Fibroblast of villous mesenchyme (primary cell): ENCODE measurements at regions not wholly inside any gene's neighbourhood (a gene's known extent, or its start where the extent isn't known, plus 50 kb on each side); places are given as distances from the start of the nearest gene placed in this dataset.
"Not testable (repeated sequence)": the region's sequence is repeated elsewhere in the genome, so short reads cannot be mapped to it uniquely, and the experiment has no call there.

Experiments used
- DNase-seq: peaks from one replicate; pipeline ENCODE4 v3.0.0-alpha.2; 2010; ENCODE audit warnings: low read depth
- H3K4me3 ChIP-seq: 2 replicates; pipeline ENCODE4 v1.5.1; 2011; ENCODE audit warnings: low read depth, mild to moderate bottlenecking, low read length
- TF ChIP-seq, protein P1 (sequence below): IDR thresholded peaks from 2 replicates; pipeline ENCODE4 v1.5.1; 2012; ENCODE audit warnings: low read depth, mild to moderate bottlenecking, low read length; ENCODE audit not compliant: insufficient read depth

DNA sequence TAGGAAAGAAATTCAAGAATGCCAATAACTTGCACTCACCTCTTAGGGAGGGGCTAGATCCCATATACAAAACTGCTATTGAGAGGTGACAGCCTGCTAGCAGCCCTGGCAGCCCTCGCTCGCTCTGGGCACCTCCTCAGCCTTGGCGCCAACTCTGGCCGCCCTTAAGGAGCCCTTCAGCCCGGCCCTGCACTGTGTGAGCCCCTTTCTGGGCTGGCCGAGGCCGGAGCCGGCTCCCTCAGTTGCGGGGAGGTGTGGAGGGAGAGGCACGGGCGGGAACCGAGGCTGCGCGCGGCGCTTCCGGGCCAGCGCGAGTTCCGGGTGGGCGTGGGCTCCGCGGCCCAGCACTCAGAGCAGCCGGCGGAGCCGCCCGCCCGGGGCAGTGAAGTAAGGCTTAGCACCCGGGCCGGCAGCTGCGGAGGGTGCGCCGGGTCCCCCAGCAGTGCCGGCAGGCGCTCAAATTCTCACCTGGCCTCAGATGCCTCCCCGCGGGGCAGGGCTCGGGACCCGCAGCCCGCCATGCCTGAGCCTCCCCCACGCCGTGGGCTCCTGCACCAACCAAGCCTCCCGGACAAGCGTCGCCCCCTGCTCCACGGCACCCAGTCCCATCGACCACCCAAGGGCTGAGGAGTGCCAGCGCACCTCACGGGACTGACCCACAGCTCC, 329.9 kb downstream of the FAM181B start:
- DNase-seq = no peak
- no peak overlapping the region for H3K4me3 ChIP-seq
- TF ChIP-seq, protein P1, sequence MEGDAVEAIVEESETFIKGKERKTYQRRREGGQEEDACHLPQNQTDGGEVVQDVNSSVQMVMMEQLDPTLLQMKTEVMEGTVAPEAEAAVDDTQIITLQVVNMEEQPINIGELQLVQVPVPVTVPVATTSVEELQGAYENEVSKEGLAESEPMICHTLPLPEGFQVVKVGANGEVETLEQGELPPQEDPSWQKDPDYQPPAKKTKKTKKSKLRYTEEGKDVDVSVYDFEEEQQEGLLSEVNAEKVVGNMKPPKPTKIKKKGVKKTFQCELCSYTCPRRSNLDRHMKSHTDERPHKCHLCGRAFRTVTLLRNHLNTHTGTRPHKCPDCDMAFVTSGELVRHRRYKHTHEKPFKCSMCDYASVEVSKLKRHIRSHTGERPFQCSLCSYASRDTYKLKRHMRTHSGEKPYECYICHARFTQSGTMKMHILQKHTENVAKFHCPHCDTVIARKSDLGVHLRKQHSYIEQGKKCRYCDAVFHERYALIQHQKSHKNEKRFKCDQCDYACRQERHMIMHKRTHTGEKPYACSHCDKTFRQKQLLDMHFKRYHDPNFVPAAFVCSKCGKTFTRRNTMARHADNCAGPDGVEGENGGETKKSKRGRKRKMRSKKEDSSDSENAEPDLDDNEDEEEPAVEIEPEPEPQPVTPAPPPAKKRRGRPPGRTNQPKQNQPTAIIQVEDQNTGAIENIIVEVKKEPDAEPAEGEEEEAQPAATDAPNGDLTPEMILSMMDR = no peak

DNA sequence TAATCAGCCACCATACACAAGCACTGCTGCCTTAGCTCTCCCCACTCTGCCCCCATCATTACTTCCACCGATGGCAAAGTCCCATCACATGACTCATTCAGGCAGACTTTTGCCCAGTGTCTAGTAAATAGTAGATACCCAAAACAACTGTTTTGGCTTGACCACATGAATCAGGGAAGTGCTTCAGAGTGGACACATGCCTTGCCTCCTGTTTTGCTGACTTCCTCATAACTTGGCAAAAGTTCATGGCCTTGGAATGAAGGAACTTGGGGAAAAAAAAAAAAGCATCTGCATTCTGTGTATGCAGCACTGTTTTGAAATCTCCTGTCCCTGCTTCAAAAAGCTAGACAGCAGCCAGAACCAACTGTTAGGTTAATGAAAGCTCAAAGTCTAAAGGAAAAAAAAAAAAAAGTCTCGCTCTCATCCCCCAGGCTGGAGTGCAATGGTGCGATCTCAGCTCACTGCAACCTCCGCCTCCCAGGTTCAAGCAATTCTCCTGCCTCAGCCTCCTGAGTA, 335.3 kb downstream of the FAM181B start:
- DNase-seq = no peak
- no peak overlapping the region for H3K4me3 ChIP-seq
- TF ChIP-seq, protein P1 = no peak

DNA sequence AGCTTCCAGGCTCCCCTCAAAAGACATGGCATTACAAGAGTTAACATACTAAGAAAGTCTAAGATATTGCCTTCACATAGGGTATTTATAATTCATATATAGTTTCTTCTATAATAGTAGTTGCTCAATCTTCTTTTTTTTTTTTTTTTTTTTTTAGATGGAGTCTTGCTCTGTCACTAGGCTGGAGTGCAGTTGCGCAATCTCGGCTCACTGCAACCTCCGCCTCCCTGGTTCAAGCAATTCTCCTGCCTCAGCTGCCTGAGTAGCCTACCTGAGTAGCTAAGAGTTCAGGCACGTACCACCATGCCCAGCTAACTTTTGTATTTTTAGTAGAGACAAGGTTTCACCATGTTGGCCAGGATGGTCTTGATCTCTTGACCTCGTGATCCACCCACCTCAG, 337.0 kb downstream of the FAM181B start:
- DNase-seq, H3K4me3 ChIP-seq: not testable (repeated sequence)

DNA sequence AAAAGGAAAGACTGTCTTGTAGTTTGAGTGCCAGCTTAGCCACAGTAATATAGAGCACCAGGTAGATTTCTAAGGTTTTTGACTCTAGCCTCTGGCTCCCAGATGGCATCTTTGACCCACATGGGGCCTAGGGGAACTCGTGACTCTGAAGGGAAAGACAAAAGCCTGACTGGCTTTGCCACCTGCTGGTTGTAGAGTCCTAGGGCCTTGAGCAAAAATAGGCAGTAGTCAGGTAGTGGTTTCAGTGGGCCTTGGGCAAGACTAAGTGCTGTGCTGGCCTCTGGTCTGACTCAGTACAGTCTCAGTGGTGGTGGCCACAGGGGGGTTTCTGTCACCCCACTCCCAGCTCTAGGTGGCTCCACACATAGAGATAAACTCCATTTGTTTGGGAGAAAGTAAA, 349.4 kb downstream of the FAM181B start:
- no peak for DNase-seq
- no peak overlapping the region for H3K4me3 ChIP-seq

DNA sequence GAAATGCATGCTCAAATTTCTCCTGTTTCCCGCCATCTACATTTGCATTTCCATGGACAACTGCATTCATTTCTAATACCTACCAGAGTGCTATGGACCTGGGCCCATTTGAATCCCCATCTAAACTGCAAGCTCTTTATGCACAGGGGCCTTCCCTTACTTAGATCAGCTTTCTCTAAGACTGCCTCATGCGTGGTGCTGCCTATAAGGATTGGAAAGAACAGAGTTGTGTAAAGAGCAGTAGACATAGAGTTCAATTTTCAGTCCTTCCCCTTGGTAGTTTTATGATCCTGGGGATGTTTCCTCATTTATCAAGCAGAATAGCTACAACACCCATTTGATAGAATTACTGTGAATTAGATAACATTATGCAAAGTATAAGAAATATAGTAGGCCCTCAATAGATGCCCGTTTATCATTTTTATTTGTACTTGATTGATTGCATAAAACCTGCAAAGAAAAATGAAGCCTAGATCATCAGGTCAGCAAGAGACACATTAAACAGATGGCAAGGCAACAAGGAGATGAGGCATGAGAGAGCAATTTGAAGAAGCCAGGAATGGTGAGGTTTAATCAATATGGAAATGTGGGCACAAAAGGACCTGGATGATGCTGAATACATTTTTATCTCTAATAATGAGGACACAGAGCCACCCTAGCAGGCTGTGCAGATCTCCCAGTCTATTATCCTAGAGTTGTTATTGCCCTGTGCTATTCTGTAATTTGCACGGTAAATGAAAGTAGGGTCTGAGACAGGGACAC, 359.7 kb downstream of the FAM181B start:
- no peak for DNase-seq
- TF ChIP-seq, protein P1 = no peak
- H3K4me3 ChIP-seq = no peak overlapping the region

More for the DNA sequence above, 349.4 kb downstream of the FAM181B start:
- TF ChIP-seq, protein P1 = no peak

DNA sequence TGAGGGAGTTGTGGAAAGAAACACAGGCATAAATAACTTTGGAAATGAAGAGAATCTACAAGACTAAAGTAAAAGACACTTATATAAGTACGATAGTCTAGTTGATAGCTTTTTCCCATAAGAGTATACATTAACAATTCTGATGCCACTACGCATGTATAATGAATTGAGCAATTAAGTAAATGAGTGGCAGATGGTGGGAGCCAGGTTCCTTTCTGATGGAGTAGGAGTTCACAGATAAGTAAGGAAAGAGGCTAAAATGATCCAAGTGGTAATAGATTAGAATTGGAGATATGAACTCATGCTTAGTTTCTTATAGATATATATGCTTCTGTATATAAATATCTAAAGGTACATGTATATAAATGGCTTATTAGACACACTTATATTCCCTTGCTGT, 368.3 kb downstream of the FAM181B start:
- no peak overlapping the region for H3K4me3 ChIP-seq
- DNase-seq = no peak
- TF ChIP-seq, protein P1 = no peak

DNA sequence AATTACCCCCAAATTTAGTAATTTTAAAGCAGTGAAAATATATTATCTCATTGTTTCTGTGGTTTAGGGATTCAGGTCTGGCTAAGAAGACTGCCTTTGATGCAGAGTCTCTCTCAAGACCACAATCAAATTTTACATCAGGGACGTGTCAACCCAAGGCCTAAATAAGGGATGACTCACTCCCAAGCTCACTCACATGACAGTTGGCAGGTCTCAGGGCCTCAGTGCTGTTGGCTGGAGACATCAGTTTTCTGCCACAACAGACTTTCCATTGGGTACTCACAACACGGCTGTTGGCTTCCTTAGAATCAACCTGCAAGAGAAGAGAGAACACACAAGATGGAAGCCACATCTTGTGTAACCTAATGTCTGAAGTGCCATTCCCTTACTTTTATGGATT, 377.3 kb downstream of the FAM181B start:
- H3K4me3 ChIP-seq = no peak overlapping the region
- DNase-seq = no peak
- TF ChIP-seq, protein P1 = no peak
